A549 (cell line): ENCODE measurements at regions not wholly inside any gene's neighbourhood (a gene's known extent, or its start where the extent isn't known, plus 50 kb on each side); places are given as distances from the start of the nearest gene placed in this dataset.

Experiments used
- ATAC-seq, 2 experiments: fragments of 200-7000 bp in 1 of 2; fragments of >200 bp in 1 of 2; cut with Nextera tagmentation in 1 of 2; cut with Tn5 transposase in 1 of 2; 3 replicates each; pipeline versions ENCODE4 v1.8.0 to v1.9.1; 2018 to 2020; ENCODE audit warnings: mild to moderate bottlenecking in 1 of 2, moderate library complexity in 1 of 2
- CTCF ChIA-PET: fragments of 300-600 bp; sonication (Branson Sonifier 250); formaldehyde crosslinking; extraction: SDS; loops from one replicate; lab custom pipeline; 2021; ENCODE audit warnings: antibody characterized with exemption, inconsistent platforms; lab: Yijun Ruan, JAX
- POLR2A ChIA-PET: fragments of 350-600 bp; formaldehyde crosslinking; extraction: SDS; loops from one replicate; lab custom pipeline; 2021; ENCODE audit warnings: antibody characterized with exemption, inconsistent platforms; lab: Yijun Ruan, JAX
- DNase-seq, 2 experiments: peaks; one replicate each; pipeline versions ENCODE4 v3.0.0 to v3.0.0-alpha.2; 2011 to 2016; ENCODE audit warnings: low read depth in 1 of 2, low spot score in 1 of 2
- FAIRE-seq: peaks from 2 replicates; lab custom pipeline; 2011; peaks lifted over from hg19 to GRCh38; lab: Jason Lieb, UNC
- H3K27ac ChIP-seq, 2 experiments: fragments of >200 bp; sonication (Bioruptor Twin); formaldehyde crosslinking; 3 replicates each; pipeline ENCODE4 v1.5.1; 2016 to 2017
- H3K4me1 ChIP-seq: fragments of >200 bp; sonication (Bioruptor Twin); formaldehyde crosslinking; 3 replicates; pipeline ENCODE4 v1.6.1; 2016
- H3K4me2 ChIP-seq: fragments of >200 bp; sonication (Bioruptor Twin); formaldehyde crosslinking; 3 replicates; pipeline ENCODE4 v1.6.1; 2016
- H3K4me3 ChIP-seq: fragments of >200 bp; sonication (Bioruptor Twin); formaldehyde crosslinking; 3 replicates; pipeline ENCODE4 v1.5.1; 2016
- H3K9me3 ChIP-seq: fragments of >200 bp; sonication (Bioruptor Twin); formaldehyde crosslinking; 3 replicates; pipeline ENCODE4 v1.6.1; 2016
- BHLHE40 ChIP-seq: IDR thresholded peaks from 2 replicates; pipeline ENCODE4 v1.6.1; 2012; ENCODE audit warnings: low read depth, low read length, inconsistent platforms
- CBX2 ChIP-seq: fragments of 200-600 bp; sonication (generic); IDR thresholded peaks from 2 replicates; pipeline ENCODE4 v1.6.1; 2016; ENCODE audit warnings: low read depth, mild to moderate bottlenecking, borderline replicate concordance
- CBX8 ChIP-seq: fragments of 200-600 bp; sonication (generic); IDR thresholded peaks from 2 replicates; pipeline ENCODE4 v1.6.1; 2016
- CEBPB ChIP-seq, 2 experiments: fragments of >200 bp in 1 of 2; sonication (Bioruptor Twin) in 1 of 2; formaldehyde crosslinking in 1 of 2; IDR thresholded peaks; 2 replicates each; pipeline ENCODE4 v1.6.1; 2012 to 2016
- CHD4 ChIP-seq: fragments of 200-600 bp; sonication (generic); IDR thresholded peaks from 2 replicates; pipeline ENCODE4 v1.6.1; 2016; ENCODE audit warnings: antibody characterized with exemption, mild to moderate bottlenecking, borderline replicate concordance
- EHMT2 ChIP-seq: fragments of 200-600 bp; sonication (generic); IDR thresholded peaks from 2 replicates; pipeline ENCODE4 v1.6.1; 2016; ENCODE audit warnings: antibody characterized with exemption, low read depth, mild to moderate bottlenecking, moderate library complexity
- EP300 ChIP-seq, 2 experiments: fragments of >200 bp; sonication (Bioruptor Twin); formaldehyde crosslinking; IDR thresholded peaks; 2 replicates in 1 of 2; 3 replicates in 1 of 2; pipeline ENCODE4 v1.6.1; 2016 to 2017
- FOSL2 ChIP-seq, 2 experiments: fragments of 450-650 bp in 1 of 2; fragments of >200 bp in 1 of 2; sonication (Bioruptor Twin) in 1 of 2; formaldehyde crosslinking; IDR thresholded peaks; 2 replicates each; pipeline versions ENCODE4 v1.5.0 to v1.6.1; 2016 to 2020; ENCODE audit warnings: mild to moderate bottlenecking in 1 of 2, moderate library complexity in 1 of 2
- HDAC2 ChIP-seq: fragments of 200-600 bp; sonication (generic); IDR thresholded peaks from 2 replicates; pipeline ENCODE4 v1.6.1; 2016
- HEYL ChIP-seq: fragments of 250-450 bp; sonication (Bioruptor Pico); IDR thresholded peaks from 2 replicates; pipeline ENCODE4 v1.8.0; 2021; ENCODE audit warnings: mild to moderate bottlenecking, moderate library complexity
- HOXB5 ChIP-seq: fragments of 250-450 bp; sonication (Bioruptor Pico); IDR thresholded peaks from 2 replicates; pipeline ENCODE4 v1.5.0; 2020; ENCODE audit warnings: mild to moderate bottlenecking, moderate library complexity
- JUN ChIP-seq, 2 experiments: fragments of >200 bp; sonication (Bioruptor Twin); formaldehyde crosslinking; IDR thresholded peaks; 2 replicates in 1 of 2; 3 replicates in 1 of 2; pipeline ENCODE4 v1.6.1; 2016 to 2017
- JUNB ChIP-seq: fragments of >200 bp; sonication (Bioruptor Twin); formaldehyde crosslinking; IDR thresholded peaks from 2 replicates; pipeline ENCODE4 v1.6.1; 2016
- MAFK ChIP-seq: fragments of 450-650 bp; IDR thresholded peaks from 2 replicates; pipeline ENCODE4 v1.6.1; 2014; ENCODE audit not compliant: partially characterized antibody
- MAZ ChIP-seq: fragments of 150-350 bp; IDR thresholded peaks from 2 replicates; pipeline ENCODE4 v1.6.1; 2014; ENCODE audit warnings: antibody characterized with exemption, low read depth, low read length, borderline replicate concordance
- NPAS2 ChIP-seq: fragments of 250-450 bp; sonication (Bioruptor Pico); IDR thresholded peaks from 2 replicates; pipeline ENCODE4 v1.8.0; 2022; ENCODE audit warnings: mild to moderate bottlenecking, moderate library complexity, borderline replicate concordance
- NR3C1 ChIP-seq: fragments of >200 bp; sonication (Bioruptor Twin); formaldehyde crosslinking; IDR thresholded peaks from 3 replicates; pipeline ENCODE4 v1.6.1; 2017
- POLR2AphosphoS2 ChIP-seq: conservative IDR thresholded peaks from 2 replicates; pipeline ENCODE4 v1.6.1; 2012; ENCODE audit warnings: low read length, improper control_type of control experiment, inconsistent platforms
- RFX5 ChIP-seq: fragments of 450-650 bp; IDR thresholded peaks from 2 replicates; pipeline ENCODE4 v1.7.1; 2014; ENCODE audit warnings: antibody characterized with exemption, mild to moderate bottlenecking, moderate library complexity
- RNF2 ChIP-seq: fragments of 200-600 bp; sonication (generic); IDR thresholded peaks from 2 replicates; pipeline ENCODE4 v1.6.1; 2016; ENCODE audit warnings: low read depth, mild to moderate bottlenecking, antibody characterized with exemption, moderate library complexity, borderline replicate concordance
- TFCP2L1 ChIP-seq: fragments of 250-450 bp; sonication (Bioruptor Pico); IDR thresholded peaks from 2 replicates; pipeline ENCODE4 v1.5.0; 2021; ENCODE audit warnings: mild to moderate bottlenecking
- ZNF302 ChIP-seq: fragments of 250-450 bp; sonication (Bioruptor Pico); IDR thresholded peaks from 2 replicates; pipeline ENCODE4 v1.9.0; 2021; ENCODE audit warnings: inconsistent platforms, mild to moderate bottlenecking, moderate library complexity
- WGBS: methylation state at CpG from one replicate; pipeline ENCODE4 v1.1.6; 2017; ENCODE audit errors: missing lambda C conversion rate; 5-methylcytosine and 5-hydroxymethylcytosine counted together
- TF ChIP-seq, protein P1 (sequence below): IDR thresholded peaks from 2 replicates; pipeline ENCODE4 v1.6.1; 2012
- TF ChIP-seq, protein P2 (sequence below): fragments of 150-350 bp; IDR thresholded peaks from 2 replicates; pipeline ENCODE4 v1.6.1; 2014; ENCODE audit warnings: low read depth, mild to moderate bottlenecking, low read length
- TF ChIP-seq, protein P3 (sequence below): IDR thresholded peaks from 2 replicates; pipeline ENCODE4 v1.6.1; 2012; ENCODE audit warnings: low read depth, borderline replicate concordance
- TF ChIP-seq, protein P4 (sequence below): IDR thresholded peaks from 2 replicates; pipeline ENCODE4 v1.6.1; 2012

DNA sequence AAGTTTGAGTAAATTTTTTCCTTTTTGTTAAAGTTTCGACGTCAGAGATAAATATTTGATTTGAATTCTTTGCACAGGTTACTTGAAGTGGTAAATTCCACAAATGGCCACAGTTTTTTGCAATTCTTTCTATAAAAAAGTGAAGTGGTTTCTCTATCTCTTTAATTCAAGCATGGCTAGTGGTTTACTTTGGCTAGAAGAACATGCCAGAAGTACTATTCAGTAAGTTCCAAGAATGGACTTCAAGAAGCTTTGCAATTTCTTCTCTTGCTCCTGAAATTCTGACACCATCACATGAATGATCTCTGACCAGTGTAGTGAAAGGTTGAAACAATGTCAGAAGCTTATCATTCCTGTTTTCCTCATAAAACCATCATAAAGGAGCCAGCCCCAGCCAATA lies 55.7 kb upstream of the RNPC3 start:
- ChIA-PET CTCF (no interaction called here), POLR2A (no interaction called here)
- 32% methylated on average over 2 of the region's 2 CpGs for whole genome bisulfite sequencing
- TF ChIP-seq JUN (IDR thresholded peaks at IDR 0.05) (no peak), MAZ (no peak), EP300 (IDR thresholded peaks at IDR 0.05) (no peak), CBX8 (no peak), EHMT2 (no peak), RNF2 (no peak), NR3C1 (no peak), CEBPB (IDR thresholded peaks at IDR 0.05) (no peak)
- H3K27ac ChIP-seq, result no peak overlapping the region
- H3K4me1 ChIP-seq, result no peaks in the 10 kb centered on the region
- no peak for ATAC-seq
- H3K4me2 ChIP-seq, result no peak overlapping the region
- DNase-seq, result no peak
- no peaks in the 10 kb centered on the region for H3K9me3 ChIP-seq
- no peak for FAIRE-seq
- H3K4me3 ChIP-seq, result no peak overlapping the region

DNA sequence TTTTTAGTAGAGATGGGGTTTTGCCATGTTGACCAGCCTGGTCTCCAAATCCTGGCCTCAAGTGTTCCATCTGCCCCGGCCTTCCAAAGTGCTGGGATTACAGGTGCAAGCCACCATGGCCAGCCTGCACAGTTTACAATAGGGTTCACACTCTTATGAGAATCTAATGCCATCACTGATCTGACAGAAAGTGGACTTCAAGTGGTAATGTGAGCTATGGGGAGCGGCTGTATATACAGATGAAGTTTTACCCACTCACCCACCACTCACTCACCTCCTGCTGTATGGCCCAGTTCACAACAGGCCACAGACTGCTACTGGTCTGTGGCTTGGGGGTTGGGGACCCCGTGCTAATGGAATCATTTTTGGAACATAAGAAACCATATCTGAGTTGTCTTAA lies 58.4 kb upstream of the RNPC3 start:
- ATAC-seq, result no peak
- TF ChIP-seq, protein P1, sequence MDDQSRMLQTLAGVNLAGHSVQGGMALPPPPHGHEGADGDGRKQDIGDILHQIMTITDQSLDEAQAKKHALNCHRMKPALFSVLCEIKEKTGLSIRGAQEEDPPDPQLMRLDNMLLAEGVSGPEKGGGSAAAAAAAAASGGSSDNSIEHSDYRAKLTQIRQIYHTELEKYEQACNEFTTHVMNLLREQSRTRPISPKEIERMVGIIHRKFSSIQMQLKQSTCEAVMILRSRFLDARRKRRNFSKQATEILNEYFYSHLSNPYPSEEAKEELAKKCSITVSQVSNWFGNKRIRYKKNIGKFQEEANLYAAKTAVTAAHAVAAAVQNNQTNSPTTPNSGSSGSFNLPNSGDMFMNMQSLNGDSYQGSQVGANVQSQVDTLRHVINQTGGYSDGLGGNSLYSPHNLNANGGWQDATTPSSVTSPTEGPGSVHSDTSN, result no peak
- TF ChIP-seq POLR2AphosphoS2 (no peak), NR3C1 (no peak), HOXB5 (CRISPR knock-in tag) (no peak), CHD4 (no peak), JUNB (no peak), TFCP2L1 (CRISPR knock-in tag) (no peak), CBX2 (no peak), HEYL (CRISPR knock-in tag) (no peak), ZNF302 (CRISPR knock-in tag) (no peak), RFX5 (no peak), NPAS2 (CRISPR knock-in tag) (no peak), BHLHE40 (no peak), MAFK (no peak), EP300 (IDR thresholded peaks at IDR 0.05) (no peak), HDAC2 (no peak), FOSL2 (IDR thresholded peaks at IDR 0.05) (no peak), FOSL2 (CRISPR knock-in tag; IDR thresholded peaks at IDR 0.05) (no peak)
- TF ChIP-seq, protein P2, sequence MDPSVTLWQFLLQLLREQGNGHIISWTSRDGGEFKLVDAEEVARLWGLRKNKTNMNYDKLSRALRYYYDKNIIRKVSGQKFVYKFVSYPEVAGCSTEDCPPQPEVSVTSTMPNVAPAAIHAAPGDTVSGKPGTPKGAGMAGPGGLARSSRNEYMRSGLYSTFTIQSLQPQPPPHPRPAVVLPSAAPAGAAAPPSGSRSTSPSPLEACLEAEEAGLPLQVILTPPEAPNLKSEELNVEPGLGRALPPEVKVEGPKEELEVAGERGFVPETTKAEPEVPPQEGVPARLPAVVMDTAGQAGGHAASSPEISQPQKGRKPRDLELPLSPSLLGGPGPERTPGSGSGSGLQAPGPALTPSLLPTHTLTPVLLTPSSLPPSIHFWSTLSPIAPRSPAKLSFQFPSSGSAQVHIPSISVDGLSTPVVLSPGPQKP, result no peak
- TF ChIP-seq, protein P3, sequence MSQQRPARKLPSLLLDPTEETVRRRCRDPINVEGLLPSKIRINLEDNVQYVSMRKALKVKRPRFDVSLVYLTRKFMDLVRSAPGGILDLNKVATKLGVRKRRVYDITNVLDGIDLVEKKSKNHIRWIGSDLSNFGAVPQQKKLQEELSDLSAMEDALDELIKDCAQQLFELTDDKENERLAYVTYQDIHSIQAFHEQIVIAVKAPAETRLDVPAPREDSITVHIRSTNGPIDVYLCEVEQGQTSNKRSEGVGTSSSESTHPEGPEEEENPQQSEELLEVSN, result no peak
- TF ChIP-seq, protein P4, sequence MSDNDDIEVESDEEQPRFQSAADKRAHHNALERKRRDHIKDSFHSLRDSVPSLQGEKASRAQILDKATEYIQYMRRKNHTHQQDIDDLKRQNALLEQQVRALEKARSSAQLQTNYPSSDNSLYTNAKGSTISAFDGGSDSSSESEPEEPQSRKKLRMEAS, result no peak
- no peak for FAIRE-seq
- no peak overlapping the region for H3K4me3 ChIP-seq
- no peaks in the 10 kb centered on the region for H3K4me1 ChIP-seq
- CTCF ChIA-PET, result no interaction called here
- 14% methylated on average over 3 of the region's 3 CpGs for WGBS
- no peak overlapping the region for H3K27ac ChIP-seq
- H3K4me2 ChIP-seq, result no peak overlapping the region
- POLR2A ChIA-PET, result no interaction called here
- H3K9me3 ChIP-seq, result no peaks in the 10 kb centered on the region
- DNase-seq, result no peak
